Hematopoietic multipotent progenitor cell treated with erythropoietin and hydrocortisone succinate and interleukin-3 and kit ligand, for 15 days (in vitro differentiated cells): ENCODE measurements at regions not wholly inside any gene's neighbourhood (a gene's known extent, or its start where the extent isn't known, plus 50 kb on each side); places are given as distances from the start of the nearest gene placed in this dataset.

ENCODE experiments used
- DNase-seq: peaks from one replicate; pipeline ENCODE4 v3.0.0-alpha.2; 2015; ENCODE audit warnings: low spot score

DNA sequence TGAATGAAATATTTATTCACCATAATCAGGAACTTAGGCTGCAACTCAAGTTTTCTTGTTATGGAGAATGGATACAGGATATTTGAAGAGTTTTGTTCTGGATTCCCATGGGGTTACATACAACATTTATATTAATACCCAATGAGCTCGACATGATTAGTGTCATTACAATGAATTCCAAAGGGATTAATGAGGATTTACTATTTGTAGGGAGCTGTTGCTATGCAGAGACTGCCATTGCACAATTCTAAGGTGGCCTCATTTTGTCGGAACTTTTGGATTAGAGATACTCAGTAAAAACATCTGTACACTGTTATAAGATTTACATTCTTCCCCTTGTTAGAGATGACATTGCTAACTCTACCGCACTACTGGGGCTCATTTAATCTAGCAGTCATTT is 586.8 kb upstream of the MAP3K7 start:
- DNase-seq, result no peak

DNA sequence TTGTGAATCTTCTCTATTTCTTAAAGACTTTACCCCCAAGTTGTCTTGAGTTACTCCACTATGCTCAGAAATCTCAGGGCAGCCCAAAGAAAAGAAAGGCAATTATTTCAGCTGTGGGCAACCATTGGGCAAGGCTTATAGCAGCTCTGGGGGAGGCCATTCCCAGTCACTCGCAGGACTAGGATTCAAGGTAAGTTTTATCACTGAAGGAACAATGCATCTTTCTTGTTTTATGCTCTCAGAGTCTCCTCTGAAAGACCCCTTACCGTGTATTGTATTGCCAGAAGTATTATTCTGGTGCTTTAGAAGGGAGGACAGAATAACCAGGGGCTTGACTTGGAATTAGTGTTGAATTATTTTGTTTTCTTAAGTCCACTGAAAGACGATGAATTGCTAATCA is 586.3 kb upstream of the MAP3K7 start:
- DNase-seq, result no peak

GRCh38 chr6:91171754-91172462 is 585.0 kb upstream of the MAP3K7 start:
- no peak for DNase-seq

- no peak for DNase-seq
These were observed 581.0 kb upstream of the MAP3K7 start for GRCh38 chr6:91167846-91168245.

- no peak for DNase-seq
These were observed 579.6 kb upstream of the MAP3K7 start for GRCh38 chr6:91166271-91167046.

DNA sequence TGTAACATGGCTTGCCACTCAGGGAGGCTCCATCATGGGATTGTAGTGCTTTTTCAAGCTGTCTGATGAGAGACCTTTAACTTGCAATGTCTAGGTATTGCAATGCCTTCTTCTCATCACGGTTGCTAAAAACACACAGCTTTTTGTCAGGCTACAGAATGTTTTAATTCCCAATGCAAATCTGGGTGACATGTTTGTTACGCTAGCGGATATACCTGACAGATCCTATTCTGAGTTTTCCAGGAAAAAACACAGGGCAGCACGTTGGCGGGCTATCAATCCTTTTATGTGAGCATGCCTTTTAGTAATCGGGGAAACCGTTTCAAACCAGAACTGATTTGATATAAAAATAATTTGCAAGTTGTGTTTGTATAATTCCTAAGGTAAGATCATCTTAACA is 577.2 kb upstream of the MAP3K7 start:
- no peak for DNase-seq

GRCh38 chr6:91161246-91161645 is 574.4 kb upstream of the MAP3K7 start:
- no peak for DNase-seq

DNA sequence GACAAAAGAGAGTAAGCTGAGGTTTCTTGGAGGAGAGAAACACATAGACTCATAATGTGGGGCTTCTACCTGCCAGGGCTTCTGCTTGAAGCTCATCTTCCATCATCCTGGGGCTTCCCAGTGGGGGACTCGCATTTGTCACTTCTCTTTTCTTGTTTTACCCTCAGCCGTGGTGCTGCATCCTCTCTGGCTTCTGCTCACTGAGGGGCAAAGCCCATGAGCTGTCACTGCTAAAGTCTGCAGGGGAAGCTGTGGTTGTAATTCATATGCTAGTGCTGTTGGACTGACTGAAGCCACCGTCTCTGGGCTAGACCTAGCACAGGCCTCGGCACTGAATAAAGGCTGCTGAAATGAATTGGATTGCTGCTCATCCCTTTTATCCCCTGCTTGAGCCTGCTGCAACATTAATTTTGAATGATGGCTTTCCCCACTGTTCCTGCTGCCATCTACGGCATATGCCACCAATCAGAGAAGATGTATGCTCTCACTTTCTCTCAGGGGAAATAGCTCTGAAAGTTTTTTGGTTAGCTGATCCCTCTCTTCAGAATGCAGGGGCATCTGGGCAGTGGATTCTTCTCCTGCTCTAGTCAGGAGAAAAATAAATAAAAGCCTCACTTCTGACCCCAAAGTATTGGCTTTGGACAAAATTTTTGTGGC is 568.4 kb upstream of the MAP3K7 start:
- no peak for DNase-seq

DNA sequence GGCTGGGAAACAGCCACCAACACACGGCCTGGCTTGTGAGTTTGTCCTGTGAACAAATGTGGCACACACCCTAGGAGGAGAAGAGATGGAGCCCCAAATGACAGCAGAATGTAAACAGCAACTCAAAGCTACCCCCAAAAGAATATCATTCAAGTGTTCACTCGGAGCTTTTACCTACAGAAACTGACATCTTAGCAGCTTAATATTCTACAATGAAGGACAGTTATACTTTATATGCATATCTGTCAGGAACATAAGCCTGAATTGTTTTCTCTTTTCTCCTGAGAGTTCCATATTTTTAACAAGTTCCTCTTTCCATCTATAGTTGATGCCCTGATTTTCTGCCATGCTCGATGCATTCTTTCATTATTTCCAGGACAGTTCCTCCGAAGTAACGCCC is 566.0 kb upstream of the MAP3K7 start:
- no peak for DNase-seq

DNA sequence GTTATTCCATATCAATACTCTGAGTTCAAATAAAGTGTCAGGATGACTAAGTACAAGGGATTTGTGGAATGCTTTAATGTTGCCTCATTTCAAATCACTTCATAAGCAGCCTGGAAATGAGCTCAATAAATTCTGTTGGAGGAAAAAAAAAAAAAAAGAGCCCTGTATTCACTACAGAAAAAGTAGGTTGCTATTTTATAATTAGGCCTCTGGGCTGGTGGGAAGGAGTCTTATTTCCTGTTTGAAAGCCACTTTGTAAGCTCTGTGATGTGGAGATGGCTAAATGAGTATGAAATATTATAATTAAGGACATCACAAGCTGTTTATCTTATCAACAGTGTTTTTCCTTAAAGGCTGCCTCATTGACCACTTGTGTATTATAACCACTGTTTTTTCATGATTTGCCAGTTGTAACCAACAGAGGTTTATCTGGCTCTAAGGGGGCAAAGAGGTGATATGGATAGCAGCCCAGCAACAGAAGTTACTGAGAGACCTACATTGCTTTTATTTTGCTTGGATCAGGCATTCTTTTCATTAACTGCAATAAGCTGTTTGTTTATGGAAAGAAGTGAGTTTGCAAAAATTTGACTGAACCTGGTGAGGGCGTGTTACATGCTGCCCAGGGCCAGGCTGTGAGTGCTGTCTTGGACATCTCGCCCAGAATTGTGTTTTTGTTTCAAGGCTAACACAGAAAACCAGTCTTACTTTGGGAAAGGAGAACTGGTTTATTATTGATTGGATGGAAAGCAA is 563.3 kb upstream of the MAP3K7 start:
- DNase-seq, result no peak

DNA sequence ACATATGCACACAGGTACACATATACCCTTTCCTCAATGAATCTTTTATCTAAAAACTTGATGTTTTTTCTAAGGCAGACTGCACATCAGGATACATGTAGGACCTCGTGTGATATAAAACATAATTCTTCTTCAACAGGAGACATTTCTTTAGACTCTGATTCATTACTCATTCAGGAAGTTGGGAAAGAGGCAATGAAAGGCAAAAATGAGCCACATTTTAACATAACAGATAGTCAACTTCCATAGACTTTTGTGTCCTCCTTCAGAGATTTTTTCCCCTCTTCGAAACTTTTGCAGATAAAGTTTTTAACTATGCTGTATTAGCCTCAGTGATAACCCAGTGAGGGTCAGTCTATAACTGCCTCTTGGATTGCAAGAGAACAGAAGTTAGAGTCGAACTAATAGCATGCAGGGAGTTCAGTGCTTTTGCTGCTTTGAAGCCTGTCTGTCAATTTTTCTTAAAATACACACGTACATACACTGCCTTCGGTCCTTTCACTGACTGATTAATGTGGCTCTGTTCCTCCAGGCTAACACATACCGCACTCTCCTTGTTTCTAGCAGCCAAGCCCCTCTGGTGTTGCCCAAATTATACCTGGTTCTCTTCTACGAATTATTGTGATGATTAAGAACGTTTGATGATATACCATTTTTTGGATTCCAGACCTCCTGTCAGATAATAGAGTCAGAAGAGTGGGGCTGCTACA is 562.5 kb upstream of the MAP3K7 start:
- DNase-seq, result no peak

DNA sequence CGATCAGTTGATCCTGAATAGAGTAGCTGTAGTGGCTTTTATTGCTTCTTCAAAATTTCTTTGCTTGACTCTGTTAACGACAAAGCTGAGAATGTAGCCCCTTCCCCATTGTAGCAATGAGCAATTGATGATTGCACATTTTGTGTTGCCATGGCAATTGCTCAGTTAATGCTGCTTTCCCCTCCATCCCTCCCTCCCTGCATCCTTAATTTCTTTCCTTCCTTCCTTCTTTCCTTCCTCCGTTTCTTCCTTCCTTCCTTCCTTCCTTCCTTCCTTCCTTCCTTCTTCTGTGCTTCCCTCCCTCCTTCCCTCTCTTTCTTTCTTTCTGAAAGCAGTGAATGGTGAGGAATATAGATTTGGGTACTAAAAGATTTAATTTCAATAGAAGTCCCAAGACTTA is 557.3 kb upstream of the MAP3K7 start:
- DNase-seq, result no peak

DNA sequence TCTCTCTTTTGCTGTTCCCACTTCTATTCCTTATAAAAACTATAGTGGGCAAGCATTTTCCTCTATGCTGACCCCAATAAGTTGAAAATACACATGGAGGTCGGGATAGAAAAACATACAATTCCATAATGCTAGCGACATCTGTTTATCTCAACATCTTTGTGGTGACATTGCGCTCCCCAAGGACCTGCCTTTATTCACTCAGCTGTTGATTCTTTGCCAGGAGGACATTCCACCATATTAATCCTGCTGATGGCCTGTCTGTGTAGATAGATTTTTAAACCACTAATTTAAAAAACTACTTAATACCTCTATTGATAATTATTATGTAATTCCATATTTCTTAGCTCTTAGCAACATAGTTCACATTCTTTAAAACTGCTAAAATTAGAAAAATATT is 555.3 kb upstream of the MAP3K7 start:
- no peak for DNase-seq

GRCh38 chr6:91141346-91141745 is 554.5 kb upstream of the MAP3K7 start:
- no peak for DNase-seq

DNA sequence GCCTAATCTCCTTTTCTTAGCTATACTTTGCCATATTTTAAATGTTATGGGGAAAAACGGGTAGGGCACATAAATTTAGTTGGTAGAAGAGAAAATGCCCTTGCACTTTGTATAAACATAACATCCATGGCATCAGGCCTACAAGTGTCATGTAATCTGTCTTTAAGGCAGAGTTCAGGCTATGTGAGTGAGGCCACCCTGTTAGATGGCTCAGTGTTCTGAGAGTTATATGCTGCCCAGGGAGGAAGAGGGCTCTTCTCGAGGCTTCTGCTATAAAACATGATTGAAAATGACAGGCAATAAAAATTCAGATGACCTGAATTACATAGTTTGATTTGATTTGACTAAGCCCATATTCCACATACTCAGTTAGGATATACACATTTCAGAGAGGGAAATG is 553.6 kb upstream of the MAP3K7 start:
- DNase-seq, result no peak

DNA sequence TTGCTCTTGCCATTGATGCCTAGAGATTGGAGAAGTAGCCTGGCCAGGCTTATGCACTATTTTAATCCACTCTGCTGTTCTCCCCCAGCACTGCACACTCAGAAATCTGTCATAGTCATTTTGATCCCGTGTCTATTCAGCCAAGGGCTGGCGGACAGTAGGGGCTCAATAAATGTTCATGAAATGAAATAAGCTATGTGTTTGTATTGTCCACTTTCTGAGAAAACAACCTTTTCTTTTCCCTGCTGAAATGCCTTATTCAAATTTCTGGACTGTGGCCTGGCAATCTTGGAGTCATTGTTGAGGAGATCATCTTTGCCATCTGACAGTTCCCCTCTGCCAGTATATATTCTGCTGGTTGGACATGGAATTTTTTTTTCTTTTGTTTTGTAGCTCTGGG is 550.4 kb upstream of the MAP3K7 start:
- DNase-seq, result no peak

DNA sequence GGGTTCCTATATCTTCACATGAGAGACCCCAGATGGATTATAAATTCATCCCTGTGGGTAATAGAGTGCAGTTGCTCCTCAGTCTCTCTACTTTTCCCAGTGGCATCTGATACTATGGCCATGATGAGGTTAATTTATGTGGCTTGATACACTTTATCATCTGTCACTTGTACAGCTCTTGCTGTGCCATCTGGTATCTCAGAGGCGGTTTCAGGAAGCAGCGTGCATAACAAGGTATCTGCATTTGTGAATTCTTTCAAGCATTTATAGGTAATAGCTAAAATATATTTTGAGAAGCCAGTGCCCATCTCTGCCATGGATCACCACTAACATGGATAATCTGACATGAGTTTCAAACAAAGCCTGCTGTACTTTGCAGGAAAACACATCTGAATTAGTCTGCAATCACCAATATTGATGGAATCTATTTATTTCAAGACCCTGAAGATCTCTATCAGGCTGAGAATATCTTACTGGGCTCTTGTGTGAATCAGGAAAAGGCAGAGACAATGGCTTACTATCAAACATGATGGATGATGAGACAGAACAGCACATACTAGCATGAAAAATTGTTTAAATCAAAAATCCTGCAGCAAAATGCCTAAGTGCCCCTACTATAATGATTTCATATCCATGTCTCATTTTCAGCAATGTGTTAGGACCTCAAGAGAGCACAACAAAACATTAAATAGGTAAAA is 548.7 kb upstream of the MAP3K7 start:
- no peak for DNase-seq

- DNase-seq, result no peak
These were observed 545.6 kb upstream of the MAP3K7 start for GRCh38 chr6:91132461-91132860.

DNA sequence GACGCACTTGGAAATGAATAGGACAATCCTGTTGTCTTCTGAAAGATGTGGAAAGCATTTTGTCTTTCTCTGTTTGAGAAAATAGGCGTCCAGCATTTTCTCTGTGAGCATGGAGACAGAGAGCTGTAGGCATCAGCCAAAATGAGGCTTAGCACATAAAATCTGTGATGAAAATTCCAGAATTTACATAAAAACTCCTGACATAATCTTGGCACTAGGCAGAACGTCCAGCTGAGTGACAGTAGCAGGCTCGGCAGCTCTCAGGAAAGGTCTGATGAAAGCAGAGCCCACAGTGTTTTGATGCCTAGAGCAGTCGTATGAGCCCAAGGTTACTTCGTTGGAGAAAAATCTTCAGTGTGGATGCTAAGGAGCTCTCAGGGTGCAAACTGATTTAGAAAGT is 543.3 kb upstream of the MAP3K7 start:
- DNase-seq, result no peak

DNA sequence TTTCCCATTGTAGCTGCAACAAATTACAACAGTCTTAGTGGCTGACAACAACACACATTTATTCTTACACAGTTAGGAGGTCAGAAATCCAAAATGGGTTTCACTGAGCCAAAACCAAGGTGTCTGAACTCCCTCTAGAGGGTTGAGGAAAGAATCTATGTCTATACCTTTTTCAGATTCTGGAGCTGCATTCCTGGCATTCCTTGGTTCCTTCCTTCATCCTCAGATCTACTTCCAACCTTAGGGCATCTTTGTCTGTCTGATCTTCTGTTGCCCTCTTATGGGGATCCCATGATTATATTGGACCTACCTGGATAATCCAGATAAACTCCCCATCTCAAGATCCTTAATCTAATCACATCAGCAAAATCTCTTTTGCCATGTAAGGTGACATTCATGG is 540.9 kb upstream of the MAP3K7 start:
- no peak for DNase-seq

DNA sequence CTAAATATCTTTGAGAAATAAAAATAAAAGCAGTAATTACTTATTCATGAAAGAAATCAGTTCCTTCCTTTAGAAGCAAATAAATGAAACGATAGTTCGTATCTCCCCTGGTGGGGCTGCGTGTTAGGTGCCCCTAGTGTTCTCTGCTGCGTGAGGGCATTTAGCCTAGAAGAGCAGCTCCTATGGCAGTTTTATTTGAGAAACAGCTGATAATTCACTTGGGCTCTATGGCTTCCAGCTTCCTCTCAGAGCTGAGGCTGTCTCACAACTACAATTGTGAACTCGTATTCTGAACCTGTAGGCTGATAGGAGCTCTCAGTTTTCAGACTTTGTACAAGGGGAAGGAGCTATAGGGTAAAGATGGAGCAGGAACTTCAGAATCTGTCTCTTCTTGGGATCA is 540.0 kb upstream of the MAP3K7 start:
- no peak for DNase-seq
